ENCODE measurements at regions not wholly inside any gene's neighbourhood (a gene's known extent, or its start where the extent isn't known, plus 50 kb on each side); places are given as distances from the start of the nearest gene placed in this dataset.

DNA sequence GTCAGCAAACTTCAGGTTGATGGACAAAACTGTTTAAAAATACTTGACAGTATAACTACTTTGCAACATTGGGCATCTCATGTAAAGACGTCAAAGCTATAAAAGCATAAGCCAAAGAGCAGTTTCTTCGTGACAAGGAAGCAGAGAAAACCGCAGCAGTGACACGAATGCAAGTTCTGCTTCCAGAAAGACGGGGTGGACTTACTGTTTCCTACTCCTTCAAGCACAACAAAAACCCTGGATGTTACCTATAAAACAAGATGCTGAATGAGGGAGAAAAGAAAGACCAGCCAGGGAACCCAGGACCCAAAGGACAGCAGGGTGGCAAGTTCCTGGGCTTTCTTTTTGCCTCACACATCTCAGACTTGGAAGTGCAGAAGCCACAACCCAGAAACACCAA, 98.0 kb downstream of the DLL1 start:
- TF ChIP-seq, protein P1, sequence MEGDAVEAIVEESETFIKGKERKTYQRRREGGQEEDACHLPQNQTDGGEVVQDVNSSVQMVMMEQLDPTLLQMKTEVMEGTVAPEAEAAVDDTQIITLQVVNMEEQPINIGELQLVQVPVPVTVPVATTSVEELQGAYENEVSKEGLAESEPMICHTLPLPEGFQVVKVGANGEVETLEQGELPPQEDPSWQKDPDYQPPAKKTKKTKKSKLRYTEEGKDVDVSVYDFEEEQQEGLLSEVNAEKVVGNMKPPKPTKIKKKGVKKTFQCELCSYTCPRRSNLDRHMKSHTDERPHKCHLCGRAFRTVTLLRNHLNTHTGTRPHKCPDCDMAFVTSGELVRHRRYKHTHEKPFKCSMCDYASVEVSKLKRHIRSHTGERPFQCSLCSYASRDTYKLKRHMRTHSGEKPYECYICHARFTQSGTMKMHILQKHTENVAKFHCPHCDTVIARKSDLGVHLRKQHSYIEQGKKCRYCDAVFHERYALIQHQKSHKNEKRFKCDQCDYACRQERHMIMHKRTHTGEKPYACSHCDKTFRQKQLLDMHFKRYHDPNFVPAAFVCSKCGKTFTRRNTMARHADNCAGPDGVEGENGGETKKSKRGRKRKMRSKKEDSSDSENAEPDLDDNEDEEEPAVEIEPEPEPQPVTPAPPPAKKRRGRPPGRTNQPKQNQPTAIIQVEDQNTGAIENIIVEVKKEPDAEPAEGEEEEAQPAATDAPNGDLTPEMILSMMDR (IDR thresholded peaks at IDR 0.05; ENCODE audit: poor library complexity) = no peak
- TF ChIP-seq EZH2phosphoT487 (IDR thresholded peaks at IDR 0.05; ENCODE audit: low read depth, severe bottlenecking, unreplicated experiment) (no peak), EZH2 (IDR thresholded peaks at IDR 0.05; ENCODE audit: borderline replicate concordance) (no peak)
